ENCODE measurements at regions not wholly inside any gene's neighbourhood (a gene's known extent, or its start where the extent isn't known, plus 50 kb on each side); places are given as distances from the start of the nearest gene placed in this dataset.

DNA sequence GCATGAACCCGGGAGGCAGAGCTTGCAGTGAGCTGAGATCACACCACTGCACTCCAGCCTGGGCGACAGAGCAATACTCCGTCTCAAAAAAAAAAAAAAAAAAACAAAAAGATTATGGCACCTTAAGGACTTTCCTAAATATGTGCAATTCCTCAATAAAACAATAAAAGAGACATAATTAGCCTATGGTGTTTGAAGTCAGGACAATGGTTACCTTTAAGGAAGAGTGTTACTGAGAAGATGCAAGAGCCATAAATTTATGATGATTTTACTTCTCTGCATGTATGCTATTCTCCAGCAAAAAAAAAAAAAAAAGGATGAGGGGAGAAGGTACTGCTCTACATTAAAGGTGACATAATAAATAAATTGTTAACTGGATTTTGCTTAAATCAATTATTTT is 208.2 kb upstream of the STK17B start:
- POLR2A ChIA-PET, result no interaction called here
- CTCF ChIA-PET, result no interaction called here
- no peak for TF ChIP-seq SUZ12 (IDR thresholded peaks at IDR 0.05)
- no peak for TF ChIP-seq ARNT (IDR thresholded peaks at IDR 0.05)
- TF ChIP-seq LEF1 (IDR thresholded peaks at IDR 0.05; ENCODE audit: borderline replicate concordance), result no peak
- TF ChIP-seq HDGF (IDR thresholded peaks at IDR 0.05; ENCODE audit: borderline replicate concordance), result no peak
- no peak for TF ChIP-seq BHLHE40 (IDR thresholded peaks at IDR 0.05; ENCODE audit: borderline replicate concordance)
- TF ChIP-seq FOXA1 (IDR thresholded peaks at IDR 0.05), result no peak
- TF ChIP-seq, protein P1, sequence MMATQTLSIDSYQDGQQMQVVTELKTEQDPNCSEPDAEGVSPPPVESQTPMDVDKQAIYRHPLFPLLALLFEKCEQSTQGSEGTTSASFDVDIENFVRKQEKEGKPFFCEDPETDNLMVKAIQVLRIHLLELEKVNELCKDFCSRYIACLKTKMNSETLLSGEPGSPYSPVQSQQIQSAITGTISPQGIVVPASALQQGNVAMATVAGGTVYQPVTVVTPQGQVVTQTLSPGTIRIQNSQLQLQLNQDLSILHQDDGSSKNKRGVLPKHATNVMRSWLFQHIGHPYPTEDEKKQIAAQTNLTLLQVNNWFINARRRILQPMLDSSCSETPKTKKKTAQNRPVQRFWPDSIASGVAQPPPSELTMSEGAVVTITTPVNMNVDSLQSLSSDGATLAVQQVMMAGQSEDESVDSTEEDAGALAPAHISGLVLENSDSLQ (IDR thresholded peaks at IDR 0.05), result no peak
- TF ChIP-seq ELF4 (IDR thresholded peaks at IDR 0.05), result no peak
- no peak for TF ChIP-seq CTBP1 (IDR thresholded peaks at IDR 0.05; ENCODE audit: borderline replicate concordance)
- no peak for TF ChIP-seq FOXM1 (IDR thresholded peaks at IDR 0.05; ENCODE audit: borderline replicate concordance)
- TF ChIP-seq TARDBP (IDR thresholded peaks at IDR 0.05), result no peak
- DNase-seq (ENCODE audit: extremely low spot score), result no peak

DNA sequence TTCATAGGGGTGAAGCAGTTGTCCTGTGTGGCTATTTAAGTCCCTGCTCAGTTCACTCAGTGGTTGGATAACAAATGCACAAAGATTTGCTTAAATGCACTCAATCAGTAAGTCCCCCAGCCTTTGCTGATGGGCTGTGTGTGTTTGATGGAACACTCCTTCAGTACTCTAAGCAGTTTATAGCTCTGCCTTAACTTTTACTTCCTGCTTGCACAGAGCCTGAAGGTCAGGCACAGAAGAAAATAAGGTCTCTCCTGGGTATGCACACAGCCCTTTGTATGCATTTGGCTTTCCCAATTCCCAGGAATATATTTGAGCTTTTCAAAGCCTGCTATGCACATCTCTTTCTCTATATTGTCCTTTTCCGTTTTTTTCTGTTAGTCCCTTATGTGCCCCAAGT is 208.7 kb upstream of the STK17B start:
- CTCF ChIA-PET, result no interaction called here
- TF ChIP-seq ZNF384 (IDR thresholded peaks at IDR 0.05) (no peak), FOXK2 (IDR thresholded peaks at IDR 0.05) (no peak), FOXA1 (IDR thresholded peaks at IDR 0.05) (no peak), SP1 (IDR thresholded peaks at IDR 0.05) (no peak), ELF4 (IDR thresholded peaks at IDR 0.05) (no peak)
- TF ChIP-seq, protein P1 (IDR thresholded peaks at IDR 0.05), result no peak
- DNase-seq (ENCODE audit: extremely low spot score), result no peak
- POLR2A ChIA-PET, result no interaction called here

DNA sequence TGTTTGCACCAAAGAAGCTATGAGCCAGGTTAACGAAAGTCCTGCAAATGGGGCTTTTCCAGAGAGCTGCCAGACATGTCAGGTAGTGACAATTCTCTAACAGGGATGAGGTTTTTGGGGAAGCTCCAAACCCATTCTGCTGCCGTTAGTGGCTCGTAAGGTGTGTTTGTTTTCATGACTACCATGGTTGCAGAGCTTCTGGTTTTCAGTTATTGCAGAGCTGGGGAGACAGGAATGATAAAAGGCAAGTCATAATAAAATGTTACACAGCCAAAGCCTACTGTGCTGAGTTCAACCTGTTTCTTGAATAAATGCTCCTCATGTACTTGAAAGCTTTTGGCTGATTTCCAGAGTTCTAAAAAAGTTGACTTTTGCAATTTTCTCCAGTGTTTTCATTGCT is 209.2 kb upstream of the STK17B start:
- DNase-seq (ENCODE audit: extremely low spot score), result no peak
- POLR2A ChIA-PET, result no interaction called here
- TF ChIP-seq TARDBP (IDR thresholded peaks at IDR 0.05), result no peak
- TF ChIP-seq CTBP1 (IDR thresholded peaks at IDR 0.05; ENCODE audit: borderline replicate concordance), result no peak
- TF ChIP-seq BHLHE40 (IDR thresholded peaks at IDR 0.05; ENCODE audit: borderline replicate concordance), result no peak
- no peak for TF ChIP-seq FOXA1 (IDR thresholded peaks at IDR 0.05)
- no peak for TF ChIP-seq LEF1 (IDR thresholded peaks at IDR 0.05; ENCODE audit: borderline replicate concordance)
- no peak for TF ChIP-seq HDGF (IDR thresholded peaks at IDR 0.05; ENCODE audit: borderline replicate concordance)
- no peak for TF ChIP-seq SUZ12 (IDR thresholded peaks at IDR 0.05)
- no peak for TF ChIP-seq ZNF384 (IDR thresholded peaks at IDR 0.05)
- no peak for TF ChIP-seq FOXM1 (IDR thresholded peaks at IDR 0.05; ENCODE audit: borderline replicate concordance)
- TF ChIP-seq NFRKB (IDR thresholded peaks at IDR 0.05), result no peak
- no peak for TF ChIP-seq ELF4 (IDR thresholded peaks at IDR 0.05)
- no peak for TF ChIP-seq ARNT (IDR thresholded peaks at IDR 0.05)
- no peak for TF ChIP-seq FOXK2 (IDR thresholded peaks at IDR 0.05)
- TF ChIP-seq SP1 (IDR thresholded peaks at IDR 0.05), result no peak
- TF ChIP-seq, protein P1 (IDR thresholded peaks at IDR 0.05), result no peak
- CTCF ChIA-PET, result no interaction called here

DNA sequence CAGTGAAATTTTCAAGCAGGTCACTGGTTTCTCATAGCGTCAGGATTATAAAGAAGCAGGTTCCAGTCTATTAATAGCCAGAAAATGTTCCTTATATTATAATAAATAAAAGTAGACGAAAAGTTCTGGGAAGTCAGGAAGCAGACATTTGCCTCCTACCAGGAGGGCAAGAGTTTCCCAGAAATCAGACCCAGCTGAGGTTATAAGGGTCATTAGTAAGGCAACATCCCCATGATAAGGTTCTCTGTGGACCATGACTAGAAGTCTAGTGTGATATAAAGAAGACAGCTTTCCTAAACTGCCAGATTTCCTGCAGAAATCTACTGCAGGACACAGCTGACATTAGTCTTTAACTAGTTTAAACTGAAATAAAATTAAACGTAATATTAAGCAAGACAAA is 210.1 kb upstream of the STK17B start:
- no peak for TF ChIP-seq BHLHE40 (IDR thresholded peaks at IDR 0.05; ENCODE audit: borderline replicate concordance)
- no peak for TF ChIP-seq FOXA1 (IDR thresholded peaks at IDR 0.05)
- no peak for TF ChIP-seq ARNT (IDR thresholded peaks at IDR 0.05)
- no peak for TF ChIP-seq FOXK2 (IDR thresholded peaks at IDR 0.05)
- TF ChIP-seq LEF1 (IDR thresholded peaks at IDR 0.05; ENCODE audit: borderline replicate concordance), result no peak
- TF ChIP-seq ELF4 (IDR thresholded peaks at IDR 0.05), result no peak
- no peak for TF ChIP-seq NFRKB (IDR thresholded peaks at IDR 0.05)
- no peak for TF ChIP-seq HDGF (IDR thresholded peaks at IDR 0.05; ENCODE audit: borderline replicate concordance)
- TF ChIP-seq FOXM1 (IDR thresholded peaks at IDR 0.05; ENCODE audit: borderline replicate concordance), result no peak
- TF ChIP-seq ZNF384 (IDR thresholded peaks at IDR 0.05), result no peak
- TF ChIP-seq CTBP1 (IDR thresholded peaks at IDR 0.05; ENCODE audit: borderline replicate concordance), result no peak
- TF ChIP-seq TARDBP (IDR thresholded peaks at IDR 0.05), result no peak
- TF ChIP-seq L3MBTL2 (conservative IDR thresholded peaks at IDR 0.05), result no peak
- TF ChIP-seq SP1 (IDR thresholded peaks at IDR 0.05), result no peak
- TF ChIP-seq, protein P1 (IDR thresholded peaks at IDR 0.05), result no peak
- POLR2A ChIA-PET, result no interaction called here
- CTCF ChIA-PET, result no interaction called here

DNA sequence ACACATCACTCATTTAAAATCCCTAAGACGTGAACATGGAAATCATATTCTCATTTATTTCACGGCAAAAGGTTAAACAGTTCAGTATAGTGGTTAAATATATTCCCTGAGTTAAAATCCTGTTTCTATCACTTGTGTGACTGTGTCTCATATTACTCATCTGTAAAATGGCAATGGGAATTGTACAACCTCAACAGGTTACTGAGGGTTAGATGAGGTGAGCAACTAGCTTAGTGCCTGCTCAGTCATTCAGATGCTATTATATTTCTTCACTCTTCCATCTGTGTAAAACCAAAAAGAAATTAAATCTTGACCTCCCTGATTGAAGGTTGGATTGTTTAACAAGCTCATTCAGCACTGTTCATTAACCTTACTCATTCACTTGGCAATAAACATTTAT is 212.4 kb upstream of the STK17B start:
- no peak for TF ChIP-seq ARNT (IDR thresholded peaks at IDR 0.05)
- TF ChIP-seq TARDBP (IDR thresholded peaks at IDR 0.05), result no peak
- TF ChIP-seq L3MBTL2 (conservative IDR thresholded peaks at IDR 0.05), result no peak
- TF ChIP-seq, protein P1 (IDR thresholded peaks at IDR 0.05), result no peak
- no peak for TF ChIP-seq SP1 (IDR thresholded peaks at IDR 0.05)
- no peak for TF ChIP-seq FOXM1 (IDR thresholded peaks at IDR 0.05; ENCODE audit: borderline replicate concordance)
- no peak for TF ChIP-seq FOXA1 (IDR thresholded peaks at IDR 0.05)
- no peak for TF ChIP-seq SUZ12 (IDR thresholded peaks at IDR 0.05)
- no peak for TF ChIP-seq HDGF (IDR thresholded peaks at IDR 0.05; ENCODE audit: borderline replicate concordance)
- TF ChIP-seq LEF1 (IDR thresholded peaks at IDR 0.05; ENCODE audit: borderline replicate concordance), result no peak
- TF ChIP-seq CTBP1 (IDR thresholded peaks at IDR 0.05; ENCODE audit: borderline replicate concordance), result no peak
- no peak for TF ChIP-seq ZNF384 (IDR thresholded peaks at IDR 0.05)
- TF ChIP-seq FOXK2 (IDR thresholded peaks at IDR 0.05), result no peak
- TF ChIP-seq ELF4 (IDR thresholded peaks at IDR 0.05), result no peak
- no peak for TF ChIP-seq NFRKB (IDR thresholded peaks at IDR 0.05)
- TF ChIP-seq BHLHE40 (IDR thresholded peaks at IDR 0.05; ENCODE audit: borderline replicate concordance), result no peak
- ChIA-PET POLR2A (no interaction called here), CTCF (no interaction called here)
- no peak for DNase-seq (ENCODE audit: extremely low spot score)

More for the DNA sequence above, 210.1 kb upstream of the STK17B start:
- no peak for DNase-seq (ENCODE audit: extremely low spot score)

Measured in HEK293T (cell line).